ENCODE measurements at regions not wholly inside any gene's neighbourhood (a gene's known extent, or its start where the extent isn't known, plus 50 kb on each side); places are given as distances from the start of the nearest gene placed in this dataset.
A peak's percentile ranks its signal among the peaks of the same experiment; 100 is the strongest.
"Not testable (repeated sequence)": the region's sequence is repeated elsewhere in the genome, so short reads cannot be mapped to it uniquely, and the experiment has no call there.

DNA sequence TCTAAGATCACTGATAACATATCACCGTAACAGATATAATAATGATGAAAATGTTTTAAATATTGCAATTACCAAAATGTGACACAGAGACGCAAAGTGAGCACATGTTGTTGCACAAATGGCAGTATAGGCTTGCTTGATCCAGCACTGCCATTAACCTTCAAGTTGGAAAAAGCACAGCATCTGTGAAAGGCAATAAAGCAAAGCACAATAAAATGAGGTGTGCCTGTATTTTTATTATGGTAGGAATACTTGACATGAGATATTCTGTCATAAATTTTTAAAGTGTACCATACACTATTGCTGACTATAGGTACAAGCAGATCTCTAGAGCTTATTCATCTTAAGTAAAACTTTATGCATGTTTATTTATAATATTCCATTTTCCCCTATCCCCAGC, 312.2 kb downstream of the PTH2R start:
- TF ChIP-seq, protein P1, sequence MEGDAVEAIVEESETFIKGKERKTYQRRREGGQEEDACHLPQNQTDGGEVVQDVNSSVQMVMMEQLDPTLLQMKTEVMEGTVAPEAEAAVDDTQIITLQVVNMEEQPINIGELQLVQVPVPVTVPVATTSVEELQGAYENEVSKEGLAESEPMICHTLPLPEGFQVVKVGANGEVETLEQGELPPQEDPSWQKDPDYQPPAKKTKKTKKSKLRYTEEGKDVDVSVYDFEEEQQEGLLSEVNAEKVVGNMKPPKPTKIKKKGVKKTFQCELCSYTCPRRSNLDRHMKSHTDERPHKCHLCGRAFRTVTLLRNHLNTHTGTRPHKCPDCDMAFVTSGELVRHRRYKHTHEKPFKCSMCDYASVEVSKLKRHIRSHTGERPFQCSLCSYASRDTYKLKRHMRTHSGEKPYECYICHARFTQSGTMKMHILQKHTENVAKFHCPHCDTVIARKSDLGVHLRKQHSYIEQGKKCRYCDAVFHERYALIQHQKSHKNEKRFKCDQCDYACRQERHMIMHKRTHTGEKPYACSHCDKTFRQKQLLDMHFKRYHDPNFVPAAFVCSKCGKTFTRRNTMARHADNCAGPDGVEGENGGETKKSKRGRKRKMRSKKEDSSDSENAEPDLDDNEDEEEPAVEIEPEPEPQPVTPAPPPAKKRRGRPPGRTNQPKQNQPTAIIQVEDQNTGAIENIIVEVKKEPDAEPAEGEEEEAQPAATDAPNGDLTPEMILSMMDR (IDR thresholded peaks at IDR 0.05): no peak
- TF ChIP-seq ZFX (IDR thresholded peaks at IDR 0.05; ENCODE audit: borderline replicate concordance): no peak
- no peak overlapping the region for H3K27ac ChIP-seq

DNA sequence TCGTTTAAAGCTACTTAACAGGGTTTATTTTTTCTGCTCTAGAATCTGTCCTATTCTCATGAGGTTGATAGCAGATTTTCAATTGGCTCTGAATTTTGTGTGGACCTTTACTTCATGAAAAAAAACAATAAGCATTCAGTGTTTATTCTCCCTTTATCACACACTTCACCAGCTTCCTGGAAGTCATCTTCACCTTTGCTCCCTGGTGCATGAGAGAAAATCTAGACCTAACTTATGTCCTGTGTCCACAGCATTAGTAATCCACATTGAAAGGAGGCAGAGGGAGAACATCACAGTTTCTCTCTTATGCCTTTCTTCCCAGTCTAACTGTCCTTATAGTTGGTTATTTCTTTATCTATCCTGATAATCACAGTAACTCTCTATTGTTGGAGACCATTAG, 316.1 kb downstream of the PTH2R start:
- H3K27ac ChIP-seq: no peak overlapping the region
- no peak for TF ChIP-seq ZFX (IDR thresholded peaks at IDR 0.05; ENCODE audit: borderline replicate concordance)
- TF ChIP-seq, protein P1 (IDR thresholded peaks at IDR 0.05): no peak

DNA sequence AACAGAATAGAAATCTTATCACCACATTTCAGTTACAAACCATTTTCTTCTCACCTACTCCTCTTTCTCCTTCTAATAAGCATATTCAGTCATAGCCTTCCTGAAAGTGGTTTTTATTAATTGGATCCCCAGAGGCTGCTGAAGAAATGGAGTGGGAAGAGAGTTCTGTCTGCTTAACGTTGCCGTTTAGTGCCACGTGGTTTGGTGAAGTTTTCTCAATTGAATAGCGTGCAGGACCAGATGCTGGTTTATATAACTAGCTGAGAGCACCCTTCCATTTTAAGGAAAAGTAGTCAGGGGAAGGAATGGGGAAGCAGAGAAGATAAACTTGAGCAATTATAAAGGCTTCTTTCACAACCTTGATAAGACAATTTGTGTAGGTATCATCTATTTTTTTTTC, 318.7 kb downstream of the PTH2R start:
- TF ChIP-seq, protein P1 (IDR thresholded peaks at IDR 0.05): no peak
- TF ChIP-seq ZFX (IDR thresholded peaks at IDR 0.05; ENCODE audit: borderline replicate concordance): no peak
- H3K27ac ChIP-seq: no peak overlapping the region

DNA sequence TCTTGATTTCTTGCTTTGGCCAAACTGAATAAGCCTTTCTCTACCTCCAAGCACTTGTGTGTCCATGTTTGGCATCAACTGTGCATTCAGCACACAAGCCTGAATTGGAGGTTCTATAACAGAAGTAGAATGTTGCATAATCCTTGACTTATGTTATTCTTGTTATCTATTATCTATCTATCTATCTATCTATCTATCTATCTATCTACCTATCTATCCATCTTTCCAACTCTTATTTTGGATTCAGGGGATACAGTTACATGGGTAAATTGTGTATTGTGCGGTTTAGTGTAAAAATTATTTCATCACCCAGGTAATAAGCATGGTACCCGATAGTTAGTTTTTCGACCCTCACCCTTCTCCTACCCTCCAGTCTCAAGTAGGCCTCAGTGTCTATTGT, 319.6 kb downstream of the PTH2R start:
- H3K27ac ChIP-seq: no peak overlapping the region
- TF ChIP-seq ZFX (IDR thresholded peaks at IDR 0.05; ENCODE audit: borderline replicate concordance): no peak
- TF ChIP-seq, protein P1 (IDR thresholded peaks at IDR 0.05): no peak

DNA sequence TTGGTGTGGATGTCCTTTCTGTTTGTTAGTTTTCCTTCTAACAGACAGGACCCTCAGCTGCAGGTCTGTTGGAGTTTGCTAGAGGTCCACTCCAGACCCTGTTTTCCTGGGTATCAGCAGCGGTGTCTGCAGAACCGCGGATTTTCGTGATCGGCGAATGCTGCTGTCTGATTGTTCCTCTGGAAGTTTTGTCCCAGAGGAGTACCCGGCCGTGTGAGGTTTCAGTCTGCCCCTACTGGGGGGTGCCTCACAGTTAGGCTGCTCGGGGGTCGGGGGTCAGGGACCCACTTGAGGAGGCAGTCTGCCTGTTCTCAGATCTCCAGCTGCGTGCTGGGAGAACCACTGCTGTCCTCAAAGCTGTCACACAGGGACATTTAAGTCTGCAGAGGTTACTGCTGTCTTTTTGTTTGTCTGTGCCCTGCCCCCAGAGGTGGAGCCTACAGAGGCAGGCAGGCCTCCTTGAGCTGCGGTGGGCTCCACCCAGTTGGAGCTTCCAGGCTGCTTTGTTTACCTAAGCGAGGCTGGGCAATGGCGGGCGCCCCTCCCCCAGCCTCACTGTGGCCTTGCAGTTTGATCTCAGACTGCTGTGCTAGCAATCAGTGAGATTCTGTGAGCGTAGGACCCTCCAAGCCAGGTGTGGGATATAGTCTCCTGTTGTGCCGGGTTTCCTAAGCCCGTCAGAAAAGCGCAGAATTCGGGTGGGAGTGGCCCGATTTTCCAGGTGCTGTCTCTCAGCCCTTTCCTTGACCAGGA, 345.2 kb downstream of the PTH2R start:
- peak overlapping the region; percentile 50 for H3K27ac ChIP-seq

DNA sequence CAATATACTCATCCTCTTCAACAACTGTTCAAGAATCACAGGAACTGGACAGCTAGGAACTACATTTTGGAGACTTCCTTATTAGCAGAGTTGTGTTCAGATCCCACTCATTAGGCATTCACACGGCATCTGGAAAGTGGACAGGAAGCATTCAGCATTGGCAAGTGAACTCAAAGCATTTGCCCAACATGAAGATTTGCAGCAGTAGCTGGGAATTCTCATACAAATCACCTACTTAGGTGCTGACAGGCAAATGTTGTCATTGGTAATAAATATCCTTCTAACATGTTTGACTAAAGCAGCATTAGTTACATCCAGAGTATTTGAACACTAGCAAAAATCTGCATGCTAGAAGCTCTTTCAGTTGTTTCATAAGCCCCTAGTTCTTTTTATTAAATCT, 350.8 kb downstream of the PTH2R start:
- no peak overlapping the region for H3K27ac ChIP-seq

DNA sequence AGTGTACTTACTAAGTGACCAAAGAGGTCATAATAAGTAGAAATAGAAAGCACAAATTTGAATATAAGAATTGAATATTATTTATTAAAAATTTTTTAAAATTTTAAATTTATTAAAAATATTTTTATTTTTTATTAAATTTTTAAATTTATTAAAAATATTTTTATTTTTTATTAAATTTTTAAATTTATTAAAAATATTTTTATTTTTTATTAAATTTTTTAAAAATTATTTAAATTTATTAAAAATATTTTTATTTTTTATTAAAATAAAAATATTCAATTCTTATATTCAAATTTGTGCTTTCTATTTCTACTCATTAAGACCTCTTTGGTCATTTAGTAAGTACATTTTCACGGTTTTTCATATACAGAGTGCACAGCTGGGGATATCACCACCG, 366.5 kb downstream of the PTH2R start:
- not testable (repeated sequence) for H3K27ac ChIP-seq

More for the DNA sequence above, 350.8 kb downstream of the PTH2R start:
- TF ChIP-seq ZFX (IDR thresholded peaks at IDR 0.05; ENCODE audit: borderline replicate concordance): no peak
- TF ChIP-seq, protein P1 (IDR thresholded peaks at IDR 0.05): no peak

DNA sequence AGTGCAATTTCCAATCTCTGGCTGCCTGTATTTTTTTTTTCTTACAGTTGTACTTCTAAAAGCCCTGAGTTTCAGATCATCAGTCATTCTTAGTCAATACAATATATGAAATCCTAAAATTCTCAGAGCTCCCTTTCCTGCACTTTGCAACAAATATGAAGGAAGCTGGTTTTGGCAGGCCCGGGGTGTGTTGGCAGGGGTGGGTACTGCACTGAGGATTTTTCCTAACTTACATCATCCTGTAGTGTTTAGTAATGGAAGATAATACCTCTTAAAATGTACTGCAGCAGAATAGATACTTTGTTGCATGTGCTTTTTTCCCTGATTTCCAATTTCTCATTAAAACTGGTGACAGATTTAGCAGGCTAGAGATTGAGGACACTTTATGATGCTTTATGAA, 374.6 kb downstream of the PTH2R start:
- H3K27ac ChIP-seq: no peak overlapping the region
- TF ChIP-seq, protein P1 (IDR thresholded peaks at IDR 0.05): no peak

Measured in 22Rv1 (cell line).